ENCODE measurements at regions not wholly inside any gene's neighbourhood (a gene's known extent, or its start where the extent isn't known, plus 50 kb on each side); places are given as distances from the start of the nearest gene placed in this dataset.

GRCh38 chrX:114095789-114096188 lies 488.1 kb upstream of the HTR2C start:
- no peak for TF ChIP-seq CTCF (IDR thresholded peaks at IDR 0.05; ENCODE audit: borderline replicate concordance, insufficient read depth, low read depth, low read length)
- no peak overlapping the region for H3K4me3 ChIP-seq (ENCODE audit: low read depth, low read length)

- no peak for TF ChIP-seq CTCF (IDR thresholded peaks at IDR 0.05; ENCODE audit: borderline replicate concordance, insufficient read depth, low read depth, low read length)
- no peak overlapping the region for H3K4me3 ChIP-seq (ENCODE audit: low read depth, low read length)
Observed at GRCh38 chrX:114087543-114087942, 496.3 kb upstream of the HTR2C start.

- TF ChIP-seq CTCF (IDR thresholded peaks at IDR 0.05; ENCODE audit: borderline replicate concordance, insufficient read depth, low read depth, low read length): no peak
- no peak overlapping the region for H3K4me3 ChIP-seq (ENCODE audit: low read depth, low read length)
Observed at GRCh38 chrX:114077773-114078172, 506.1 kb upstream of the HTR2C start.

GRCh38 chrX:114075073-114075673 lies 508.7 kb upstream of the HTR2C start:
- no peak overlapping the region for H3K4me3 ChIP-seq (ENCODE audit: low read depth, low read length)
- no peak for TF ChIP-seq CTCF (IDR thresholded peaks at IDR 0.05; ENCODE audit: borderline replicate concordance, insufficient read depth, low read depth, low read length)

GRCh38 chrX:114073926-114074325 lies 510.0 kb upstream of the HTR2C start:
- no peak overlapping the region for H3K4me3 ChIP-seq (ENCODE audit: low read depth, low read length)

GRCh38 chrX:114071412-114071811 lies 512.5 kb upstream of the HTR2C start:
- no peak overlapping the region for H3K4me3 ChIP-seq (ENCODE audit: low read depth, low read length)

More at GRCh38 chrX:114073926-114074325, 510.0 kb upstream of the HTR2C start:
- no peak for TF ChIP-seq CTCF (IDR thresholded peaks at IDR 0.05; ENCODE audit: borderline replicate concordance, insufficient read depth, low read depth, low read length)

More at GRCh38 chrX:114071412-114071811, 512.5 kb upstream of the HTR2C start:
- no peak for TF ChIP-seq CTCF (IDR thresholded peaks at IDR 0.05; ENCODE audit: borderline replicate concordance, insufficient read depth, low read depth, low read length)

Measured in GM12875 (cell line).